Upper lobe of left lung (tissue), 4 donors: ENCODE measurements at regions not wholly inside any gene's neighbourhood (a gene's known extent, or its start where the extent isn't known, plus 50 kb on each side); places are given as distances from the start of the nearest gene placed in this dataset.

Experiments
- EP300 ChIP-seq, 4 donors: sonication (generic); formaldehyde crosslinking; IDR thresholded peaks; one replicate each; pipeline ENCODE4 v1.5.1; 2017; ENCODE audit warnings: antibody characterized with exemption in 4 of 4, control low read depth in 2 of 4
- POLR2A ChIP-seq, 4 donors: fragments of 450-650 bp; IDR thresholded peaks; one replicate each; pipeline ENCODE4 v1.5.1; 2016 to 2017; ENCODE audit warnings: antibody characterized with exemption in 4 of 4, mild to moderate bottlenecking in 2 of 4
- POLR2AphosphoS5 ChIP-seq, 2 donors: sonication (generic); formaldehyde crosslinking; IDR thresholded peaks; one replicate each; pipeline ENCODE4 v1.5.1; 2017; ENCODE audit warnings: antibody characterized with exemption in 2 of 2
- TF ChIP-seq, protein P1 (sequence below), 6 experiments: fragments of 450-650 bp in 4 of 6; fragments of 200-600 bp in 2 of 6; sonication (generic) in 2 of 6; IDR thresholded peaks; one replicate each; pipeline ENCODE4 v1.5.1; 2016 to 2019; ENCODE audit warnings: antibody characterized with exemption in 6 of 6

DNA sequence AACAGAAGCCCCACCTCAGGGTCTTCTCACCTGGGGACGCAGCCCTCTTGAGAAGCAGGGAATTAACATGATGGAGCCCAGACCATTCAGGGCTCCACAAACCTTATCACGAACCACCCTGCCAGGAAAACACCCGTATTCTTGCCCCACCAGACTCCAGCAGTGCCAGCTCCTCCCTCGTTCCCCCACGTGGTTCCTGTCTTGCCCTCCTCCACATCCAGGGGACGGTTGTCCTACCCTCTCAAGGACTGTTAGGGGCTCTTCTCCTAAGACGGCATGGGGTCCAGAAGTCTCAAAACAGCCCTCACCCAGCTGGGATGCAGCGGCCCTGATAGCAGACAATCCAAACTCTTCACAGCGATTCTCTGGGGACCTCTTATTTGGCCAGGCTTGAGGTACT lies 372.2 kb upstream of the HS6ST1 start:
- TF ChIP-seq POLR2A (IDR thresholded peaks at IDR 0.05) (no peak), EP300 (IDR thresholded peaks at IDR 0.05) (no peak), POLR2AphosphoS5 (IDR thresholded peaks at IDR 0.05) (no peak)
- TF ChIP-seq, protein P1, sequence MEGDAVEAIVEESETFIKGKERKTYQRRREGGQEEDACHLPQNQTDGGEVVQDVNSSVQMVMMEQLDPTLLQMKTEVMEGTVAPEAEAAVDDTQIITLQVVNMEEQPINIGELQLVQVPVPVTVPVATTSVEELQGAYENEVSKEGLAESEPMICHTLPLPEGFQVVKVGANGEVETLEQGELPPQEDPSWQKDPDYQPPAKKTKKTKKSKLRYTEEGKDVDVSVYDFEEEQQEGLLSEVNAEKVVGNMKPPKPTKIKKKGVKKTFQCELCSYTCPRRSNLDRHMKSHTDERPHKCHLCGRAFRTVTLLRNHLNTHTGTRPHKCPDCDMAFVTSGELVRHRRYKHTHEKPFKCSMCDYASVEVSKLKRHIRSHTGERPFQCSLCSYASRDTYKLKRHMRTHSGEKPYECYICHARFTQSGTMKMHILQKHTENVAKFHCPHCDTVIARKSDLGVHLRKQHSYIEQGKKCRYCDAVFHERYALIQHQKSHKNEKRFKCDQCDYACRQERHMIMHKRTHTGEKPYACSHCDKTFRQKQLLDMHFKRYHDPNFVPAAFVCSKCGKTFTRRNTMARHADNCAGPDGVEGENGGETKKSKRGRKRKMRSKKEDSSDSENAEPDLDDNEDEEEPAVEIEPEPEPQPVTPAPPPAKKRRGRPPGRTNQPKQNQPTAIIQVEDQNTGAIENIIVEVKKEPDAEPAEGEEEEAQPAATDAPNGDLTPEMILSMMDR (IDR thresholded peaks at IDR 0.05): no peak
